A549 (cell line): ENCODE measurements at regions not wholly inside any gene's neighbourhood (a gene's known extent, or its start where the extent isn't known, plus 50 kb on each side); places are given as distances from the start of the nearest gene placed in this dataset.

Experiments
- ATAC-seq, 2 experiments: fragments of 200-7000 bp in 1 of 2; fragments of >200 bp in 1 of 2; cut with Nextera tagmentation in 1 of 2; cut with Tn5 transposase in 1 of 2; 3 replicates each; pipeline versions ENCODE4 v1.8.0 to v1.9.1; 2018 to 2020; ENCODE audit warnings: mild to moderate bottlenecking in 1 of 2, moderate library complexity in 1 of 2
- CTCF ChIA-PET: fragments of 300-600 bp; sonication (Branson Sonifier 250); formaldehyde crosslinking; extraction: SDS; loops from one replicate; lab custom pipeline; 2021; ENCODE audit warnings: antibody characterized with exemption, inconsistent platforms; lab: Yijun Ruan, JAX
- POLR2A ChIA-PET: fragments of 350-600 bp; formaldehyde crosslinking; extraction: SDS; loops from one replicate; lab custom pipeline; 2021; ENCODE audit warnings: antibody characterized with exemption, inconsistent platforms; lab: Yijun Ruan, JAX
- DNase-seq, 2 experiments: peaks; one replicate each; pipeline versions ENCODE4 v3.0.0 to v3.0.0-alpha.2; 2011 to 2016; ENCODE audit warnings: low read depth in 1 of 2, low spot score in 1 of 2
- FAIRE-seq: peaks from 2 replicates; lab custom pipeline; 2011; peaks lifted over from hg19 to GRCh38; lab: Jason Lieb, UNC
- H3K27ac ChIP-seq, 2 experiments: fragments of >200 bp; sonication (Bioruptor Twin); formaldehyde crosslinking; 3 replicates each; pipeline ENCODE4 v1.5.1; 2016 to 2017
- H3K4me1 ChIP-seq: fragments of >200 bp; sonication (Bioruptor Twin); formaldehyde crosslinking; 3 replicates; pipeline ENCODE4 v1.6.1; 2016
- H3K4me2 ChIP-seq: fragments of >200 bp; sonication (Bioruptor Twin); formaldehyde crosslinking; 3 replicates; pipeline ENCODE4 v1.6.1; 2016
- H3K4me3 ChIP-seq: fragments of >200 bp; sonication (Bioruptor Twin); formaldehyde crosslinking; 3 replicates; pipeline ENCODE4 v1.5.1; 2016
- H3K9me3 ChIP-seq: fragments of >200 bp; sonication (Bioruptor Twin); formaldehyde crosslinking; 3 replicates; pipeline ENCODE4 v1.6.1; 2016
- BCL3 ChIP-seq: fragments of >200 bp; sonication (Bioruptor Twin); formaldehyde crosslinking; IDR thresholded peaks from 3 replicates; pipeline ENCODE4 v1.6.1; 2016
- CBX2 ChIP-seq: fragments of 200-600 bp; sonication (generic); IDR thresholded peaks from 2 replicates; pipeline ENCODE4 v1.6.1; 2016; ENCODE audit warnings: low read depth, mild to moderate bottlenecking, borderline replicate concordance
- CBX8 ChIP-seq: fragments of 200-600 bp; sonication (generic); IDR thresholded peaks from 2 replicates; pipeline ENCODE4 v1.6.1; 2016
- CHD4 ChIP-seq: fragments of 200-600 bp; sonication (generic); IDR thresholded peaks from 2 replicates; pipeline ENCODE4 v1.6.1; 2016; ENCODE audit warnings: antibody characterized with exemption, mild to moderate bottlenecking, borderline replicate concordance
- CTCF ChIP-seq: fragments of >200 bp; sonication (Bioruptor Twin); formaldehyde crosslinking; IDR thresholded peaks from 3 replicates; pipeline ENCODE4 v1.5.1; 2016
- FOSB ChIP-seq: fragments of 250-450 bp; sonication (Bioruptor Pico); IDR thresholded peaks from 2 replicates; pipeline ENCODE4 v1.5.0; 2020; ENCODE audit warnings: mild to moderate bottlenecking, moderate library complexity
- FOSL2 ChIP-seq, 2 experiments: fragments of 450-650 bp in 1 of 2; fragments of >200 bp in 1 of 2; sonication (Bioruptor Twin) in 1 of 2; formaldehyde crosslinking; IDR thresholded peaks; 2 replicates each; pipeline versions ENCODE4 v1.5.0 to v1.6.1; 2016 to 2020; ENCODE audit warnings: mild to moderate bottlenecking in 1 of 2, moderate library complexity in 1 of 2
- FOXS1 ChIP-seq: fragments of 250-450 bp; sonication (Bioruptor Pico); IDR thresholded peaks from 2 replicates; pipeline ENCODE4 v1.5.0; 2020; ENCODE audit warnings: mild to moderate bottlenecking, moderate library complexity
- GATA3 ChIP-seq: IDR thresholded peaks from 2 replicates; pipeline ENCODE4 v1.6.1; 2012; ENCODE audit warnings: borderline replicate concordance
- HEYL ChIP-seq: fragments of 250-450 bp; sonication (Bioruptor Pico); IDR thresholded peaks from 2 replicates; pipeline ENCODE4 v1.8.0; 2021; ENCODE audit warnings: mild to moderate bottlenecking, moderate library complexity
- HOXB5 ChIP-seq: fragments of 250-450 bp; sonication (Bioruptor Pico); IDR thresholded peaks from 2 replicates; pipeline ENCODE4 v1.5.0; 2020; ENCODE audit warnings: mild to moderate bottlenecking, moderate library complexity
- JUN ChIP-seq, 2 experiments: fragments of >200 bp; sonication (Bioruptor Twin); formaldehyde crosslinking; IDR thresholded peaks; 2 replicates in 1 of 2; 3 replicates in 1 of 2; pipeline ENCODE4 v1.6.1; 2016 to 2017
- MAZ ChIP-seq: fragments of 150-350 bp; IDR thresholded peaks from 2 replicates; pipeline ENCODE4 v1.6.1; 2014; ENCODE audit warnings: antibody characterized with exemption, low read depth, low read length, borderline replicate concordance
- MYC ChIP-seq: IDR thresholded peaks from 2 replicates; pipeline ENCODE4 v1.6.1; 2012; ENCODE audit warnings: mild to moderate bottlenecking, inconsistent platforms, low read length, improper control_type of control experiment, borderline replicate concordance
- NFE2L2 ChIP-seq: fragments of 150-350 bp; conservative IDR thresholded peaks from 2 replicates; pipeline ENCODE4 v1.6.1; 2014; ENCODE audit warnings: low read length
- NPAS2 ChIP-seq: fragments of 250-450 bp; sonication (Bioruptor Pico); IDR thresholded peaks from 2 replicates; pipeline ENCODE4 v1.8.0; 2022; ENCODE audit warnings: mild to moderate bottlenecking, moderate library complexity, borderline replicate concordance
- RARB ChIP-seq: fragments of 250-450 bp; sonication (Bioruptor Pico); IDR thresholded peaks from 2 replicates; pipeline ENCODE4 v1.8.0; 2021; ENCODE audit warnings: mild to moderate bottlenecking, moderate library complexity
- RCOR1 ChIP-seq: fragments of 150-350 bp; IDR thresholded peaks from 2 replicates; pipeline ENCODE4 v1.6.1; 2014; ENCODE audit warnings: antibody characterized with exemption, low read length, low read depth
- REST ChIP-seq: fragments of 200-600 bp; sonication (generic); IDR thresholded peaks from 2 replicates; pipeline ENCODE4 v1.6.1; 2016; ENCODE audit warnings: antibody characterized with exemption, mild to moderate bottlenecking, moderate library complexity
- TFCP2L1 ChIP-seq: fragments of 250-450 bp; sonication (Bioruptor Pico); IDR thresholded peaks from 2 replicates; pipeline ENCODE4 v1.5.0; 2021; ENCODE audit warnings: mild to moderate bottlenecking
- TP53 ChIP-seq: fragments of 250-450 bp; sonication (Bioruptor Pico); IDR thresholded peaks from 2 replicates; pipeline ENCODE4 v1.5.0; 2021; ENCODE audit warnings: mild to moderate bottlenecking, moderate library complexity
- ZSCAN20 ChIP-seq: fragments of 250-450 bp; sonication (Bioruptor Pico); IDR thresholded peaks from 2 replicates; pipeline ENCODE4 v1.8.0; 2022; ENCODE audit warnings: mild to moderate bottlenecking, moderate library complexity
- WGBS: methylation state at CpG from one replicate; pipeline ENCODE4 v1.1.6; 2017; ENCODE audit errors: missing lambda C conversion rate; 5-methylcytosine and 5-hydroxymethylcytosine counted together

- Histone ChIP-seq H3K4me2 (no peak overlapping the region), H3K4me1 (no peaks in the 10 kb centered on the region), H3K9me3 (no peaks in the 10 kb centered on the region), H3K4me3 (no peak overlapping the region), H3K27ac (no peak overlapping the region)
- no peak for DNase-seq
- WGBS = 53% methylated on average over 17 of the region's 18 CpGs
- ChIA-PET CTCF (no interaction called here), POLR2A (no interaction called here)
- FAIRE-seq = no peak
- TF ChIP-seq FOSL2 (IDR thresholded peaks at IDR 0.05) (no peak), FOSL2 (CRISPR knock-in tag; IDR thresholded peaks at IDR 0.05) (no peak), HOXB5 (CRISPR knock-in tag) (no peak), FOXS1 (CRISPR knock-in tag) (no peak), CHD4 (no peak), JUN (IDR thresholded peaks at IDR 0.05) (no peak), TP53 (CRISPR knock-in tag) (no peak), RCOR1 (no peak), REST (no peak), GATA3 (no peak), MAZ (no peak), CBX2 (no peak), FOSB (CRISPR knock-in tag) (no peak)
- no peak; a peak in 1 of 6 replicates for ATAC-seq
Measured at GRCh38 chr2:128623776-128624761, 305.4 kb upstream of the HS6ST1 start.

GRCh38 chr2:128624956-128625355 lies 306.3 kb upstream of the HS6ST1 start:
- ChIA-PET POLR2A (no interaction called here), CTCF (no interaction called here)
- WGBS = 53% methylated on average over 6 of the region's 6 CpGs
- no peaks in the 10 kb centered on the region for H3K4me1 ChIP-seq
- DNase-seq = no peak
- H3K4me3 ChIP-seq = no peak overlapping the region
- no peak overlapping the region for H3K27ac ChIP-seq
- TF ChIP-seq RARB (CRISPR knock-in tag) (no peak), NFE2L2 (no peak)
- H3K4me2 ChIP-seq = no peak overlapping the region
- H3K9me3 ChIP-seq = no peaks in the 10 kb centered on the region
- no peak for FAIRE-seq
- ATAC-seq = no peak

GRCh38 chr2:128625421-128625820 lies 306.8 kb upstream of the HS6ST1 start:
- no peak for DNase-seq
- Histone ChIP-seq H3K9me3 (no peaks in the 10 kb centered on the region), H3K4me3 (no peak overlapping the region), H3K4me1 (no peaks in the 10 kb centered on the region), H3K27ac (no peak overlapping the region), H3K4me2 (no peak overlapping the region)
- ChIA-PET POLR2A (no interaction called here), CTCF (interaction anchor here (1.2 kb wide), 1 partner anchor 73 kb away, joined by 3 read pairs; no protein-coding TSS in a partner anchor)
- WGBS = 51% methylated on average over 8 of the region's 8 CpGs
- ATAC-seq = no peak
- no peak for FAIRE-seq
- TF ChIP-seq REST (no peak), MYC (no peak), GATA3 (no peak), ZSCAN20 (CRISPR knock-in tag) (no peak), CBX8 (no peak), TFCP2L1 (CRISPR knock-in tag) (no peak), CTCF (no peak), NPAS2 (no peak), BCL3 (no peak), HEYL (CRISPR knock-in tag) (no peak)
